H9 (cell line): ENCODE measurements at regions not wholly inside any gene's neighbourhood (a gene's known extent, or its start where the extent isn't known, plus 50 kb on each side); places are given as distances from the start of the nearest gene placed in this dataset.

ENCODE experiments used
- DNase-seq: peaks from one replicate; pipeline ENCODE4 v3.0.0-alpha.2; 2017
- H2AFZ ChIP-seq: one replicate; pipeline ENCODE4 v1.6.1; 2013; ENCODE audit warnings: mild to moderate bottlenecking, low read length, control low read depth, moderate library complexity
- H2AK5ac ChIP-seq: 2 replicates; pipeline ENCODE4 v1.6.1; 2013; ENCODE audit warnings: low read length, control low read depth, mixed read lengths; ENCODE audit not compliant: insufficient read length
- H2BK120ac ChIP-seq: one replicate; pipeline ENCODE4 v1.6.1; 2013; ENCODE audit warnings: low read depth, mild to moderate bottlenecking, low read length, control low read depth, inconsistent platforms; ENCODE audit not compliant: poor library complexity, severe bottlenecking
- H2BK12ac ChIP-seq: 2 replicates; pipeline ENCODE4 v1.6.1; 2013; ENCODE audit warnings: low read length, control low read depth, mixed read lengths, low read depth; ENCODE audit not compliant: insufficient read length
- H2BK15ac ChIP-seq: 2 replicates; pipeline ENCODE4 v1.6.1; 2013; ENCODE audit warnings: low read depth, low read length, control low read depth
- H2BK20ac ChIP-seq: one replicate; pipeline ENCODE4 v1.6.1; 2013; ENCODE audit warnings: low read depth, mild to moderate bottlenecking, low read length, control low read depth, inconsistent platforms; ENCODE audit not compliant: poor library complexity, severe bottlenecking
- H2BK5ac ChIP-seq: 2 replicates; pipeline ENCODE4 v1.6.1; 2013; ENCODE audit warnings: low read length, control low read depth, mixed read lengths; ENCODE audit not compliant: insufficient read length
- H3K14ac ChIP-seq: 2 replicates; pipeline ENCODE4 v1.6.1; 2013; ENCODE audit warnings: low read length, control low read depth; ENCODE audit not compliant: insufficient read depth
- H3K18ac ChIP-seq: 2 replicates; pipeline ENCODE4 v1.6.1; 2013; ENCODE audit warnings: low read depth, mild to moderate bottlenecking, mixed read lengths, low read length, control low read depth; ENCODE audit not compliant: insufficient read length
- H3K23ac ChIP-seq: 2 replicates; pipeline ENCODE4 v1.6.1; 2013; ENCODE audit warnings: low read length, control low read depth, mixed read lengths, low read depth; ENCODE audit not compliant: insufficient read length
- H3K23me2 ChIP-seq: 2 replicates; pipeline ENCODE4 v1.6.1; 2013; ENCODE audit warnings: low read depth, mild to moderate bottlenecking, mixed read lengths, low read length, control low read depth; ENCODE audit not compliant: insufficient read length, poor library complexity, severe bottlenecking
- H3K27ac ChIP-seq: 2 replicates; pipeline ENCODE4 v1.5.1; 2013; ENCODE audit warnings: low read length, control low read depth, mixed read lengths, low read depth; ENCODE audit not compliant: insufficient read length
- H3K27me3 ChIP-seq: 2 replicates; pipeline ENCODE4 v1.6.1; 2013; ENCODE audit warnings: low read length, control low read depth, inconsistent platforms; ENCODE audit not compliant: insufficient read depth
- H3K4ac ChIP-seq: 2 replicates; pipeline ENCODE4 v1.6.1; 2013; ENCODE audit warnings: low read depth, mild to moderate bottlenecking, control low read depth, inconsistent platforms, low read length, moderate library complexity
- H3K4me1 ChIP-seq: 2 replicates; pipeline ENCODE4 v1.6.1; 2013; ENCODE audit warnings: low read length, control low read depth, inconsistent platforms; ENCODE audit not compliant: insufficient read depth
- H3K4me2 ChIP-seq: 2 replicates; pipeline ENCODE4 v1.6.1; 2013; ENCODE audit warnings: low read length, control low read depth, mixed read lengths; ENCODE audit not compliant: insufficient read length, insufficient read depth
- H3K56ac ChIP-seq: 2 replicates; pipeline ENCODE4 v1.6.1; 2013; ENCODE audit warnings: low read depth, mild to moderate bottlenecking, mixed read lengths, low read length, control low read depth; ENCODE audit not compliant: insufficient read length
- H3K79me1 ChIP-seq: 2 replicates; pipeline ENCODE4 v1.6.1; 2013; ENCODE audit warnings: low read depth, mild to moderate bottlenecking, moderate library complexity, low read length, control low read depth, inconsistent platforms; ENCODE audit not compliant: insufficient read depth, poor library complexity, severe bottlenecking
- H3K79me2 ChIP-seq: 2 replicates; pipeline ENCODE4 v1.6.1; 2013; ENCODE audit warnings: low read length, control low read depth, inconsistent platforms; ENCODE audit not compliant: insufficient read depth
- H3K9ac ChIP-seq: 2 replicates; pipeline ENCODE4 v1.6.1; 2013; ENCODE audit warnings: low read length, control low read depth, mixed read lengths; ENCODE audit not compliant: insufficient read length; ENCODE audit errors: extremely low read depth
- H3K9me3 ChIP-seq: one replicate; pipeline ENCODE4 v1.6.1; 2013; ENCODE audit warnings: low read depth, low read length, inconsistent platforms; ENCODE audit not compliant: control insufficient read depth
- H3T11ph ChIP-seq: one replicate; pipeline ENCODE4 v1.6.1; 2013; ENCODE audit warnings: mild to moderate bottlenecking, low read length, control low read depth, inconsistent platforms
- H4K20me1 ChIP-seq: one replicate; pipeline ENCODE4 v1.6.1; 2013; ENCODE audit not compliant: control insufficient read depth, insufficient read length, insufficient read depth
- H4K5ac ChIP-seq: 2 replicates; pipeline ENCODE4 v1.6.1; 2013; ENCODE audit warnings: low read depth, mild to moderate bottlenecking, mixed read lengths, low read length, control low read depth; ENCODE audit not compliant: insufficient read length
- H4K8ac ChIP-seq: replicated peaks from 2 replicates; pipeline ENCODE4 v1.6.1; 2013; ENCODE audit warnings: low read length, control low read depth, mixed read lengths, low read depth; ENCODE audit not compliant: insufficient read length
- H4K91ac ChIP-seq: 2 replicates; pipeline ENCODE4 v1.6.1; 2013; ENCODE audit warnings: low read depth, mild to moderate bottlenecking, moderate library complexity, mixed read lengths, low read length, control low read depth; ENCODE audit not compliant: insufficient read length
- H3K27ac Mint-ChIP-seq, 3 experiments: 2 replicates in 2 of 3; 3 replicates in 1 of 3; pipeline ENCODE4 v1.8.0; 2020 to 2021; ENCODE audit warnings: mixed read lengths in 3 of 3, mild to moderate bottlenecking in 1 of 3, moderate library complexity in 1 of 3
- H3K27me3 Mint-ChIP-seq: 2 replicates; pipeline ENCODE4 v1.8.0; 2021; ENCODE audit warnings: low read depth, mild to moderate bottlenecking, moderate library complexity, mixed read lengths
- H3K36me3 Mint-ChIP-seq, 3 experiments: 2 replicates in 2 of 3; 3 replicates in 1 of 3; pipeline ENCODE4 v1.8.0; 2020 to 2021; ENCODE audit warnings: low read depth in 3 of 3, mixed read lengths in 3 of 3; ENCODE audit not compliant: insufficient read depth in 1 of 3
- H3K4me1 Mint-ChIP-seq, 2 experiments: 2 replicates each; pipeline ENCODE4 v1.8.0; 2020; ENCODE audit warnings: mixed read lengths in 2 of 2
- H3K4me3 Mint-ChIP-seq, 2 experiments: 2 replicates in 1 of 2; 3 replicates in 1 of 2; pipeline ENCODE4 v1.8.0; 2020 to 2021; ENCODE audit warnings: mild to moderate bottlenecking in 2 of 2, mixed read lengths in 2 of 2, moderate library complexity in 1 of 2
- H3K9me3 Mint-ChIP-seq, 2 experiments: 2 replicates in 1 of 2; 3 replicates in 1 of 2; pipeline ENCODE4 v1.8.0; 2020; ENCODE audit warnings: mild to moderate bottlenecking in 2 of 2, mixed read lengths in 2 of 2, moderate library complexity in 1 of 2
- CTCF ChIP-seq: fragments of 200-600 bp; sonication (generic); conservative IDR thresholded peaks from 3 replicates; pipeline ENCODE4 v1.8.0; 2021; ENCODE audit warnings: antibody characterized with exemption, mild to moderate bottlenecking
- WGBS: extraction: QIAGEN DNeasy Blood & Tissue Kit; methylation state at CpG from one replicate; pipeline ENCODE4 v1.1.7; 2013; ENCODE audit warnings: missing lambda C conversion rate, low lambda C conversion rate, mixed read lengths; ENCODE audit not compliant: insufficient read length; ENCODE audit errors: extremely low coverage; 5-methylcytosine and 5-hydroxymethylcytosine counted together

GRCh38 chr6:149213829-149214228, 103.7 kb upstream of the TAB2 start:
- Histone ChIP-seq H3K4ac (no peak overlapping the region), H4K8ac (no peak overlapping the region), H4K91ac (no peak overlapping the region), H3K23me2 (no peaks in the 10 kb centered on the region), H3K4me2 (no peak overlapping the region), H2AK5ac (no peak overlapping the region), H2BK120ac (no peak overlapping the region), H3K14ac (no peak overlapping the region), H2BK12ac (no peak overlapping the region), H3K27me3 (no peaks in the 10 kb centered on the region), H2BK5ac (no peak overlapping the region), H2BK20ac (no peak overlapping the region), H3K9ac (no peak overlapping the region), H2AFZ (no peak overlapping the region), H3K27ac (no peak overlapping the region), H3K79me1 (no peaks in the 10 kb centered on the region), H4K20me1 (no peaks in the 10 kb centered on the region), H3K23ac (no peak overlapping the region), H3K56ac (no peak overlapping the region), H3K9me3 (no peaks in the 10 kb centered on the region), H3K79me2 (no peaks in the 10 kb centered on the region), H3K18ac (no peak overlapping the region), H4K5ac (no peak overlapping the region), H3T11ph (no peak overlapping the region), H2BK15ac (no peak overlapping the region), H3K4me1 (peaks cover 4% of the 10 kb centered on the region)
- DNase-seq: no peak
- peaks cover 14 to 19% of the 10 kb centered on the region in 2 experiments for H3K4me1 Mint-ChIP-seq
- no peaks in the 10 kb centered on the region; a peak in 1 of 5 replicates for H3K9me3 Mint-ChIP-seq
- peaks cover 1% of the 10 kb centered on the region; the same call in 1 of the 2 replicates for H3K27me3 Mint-ChIP-seq
- WGBS: no CpG with 5 or more reads among the region's 4 CpGs
- no peak overlapping the region for H3K4me3 Mint-ChIP-seq
- no peak overlapping the region for H3K27ac Mint-ChIP-seq
- H3K36me3 Mint-ChIP-seq: no peaks in the 10 kb centered on the region; a peak in 1 of 7 replicates
- no peak for TF ChIP-seq CTCF
